ENCODE measurements at regions not wholly inside any gene's neighbourhood (a gene's known extent, or its start where the extent isn't known, plus 50 kb on each side); places are given as distances from the start of the nearest gene placed in this dataset.

DNA sequence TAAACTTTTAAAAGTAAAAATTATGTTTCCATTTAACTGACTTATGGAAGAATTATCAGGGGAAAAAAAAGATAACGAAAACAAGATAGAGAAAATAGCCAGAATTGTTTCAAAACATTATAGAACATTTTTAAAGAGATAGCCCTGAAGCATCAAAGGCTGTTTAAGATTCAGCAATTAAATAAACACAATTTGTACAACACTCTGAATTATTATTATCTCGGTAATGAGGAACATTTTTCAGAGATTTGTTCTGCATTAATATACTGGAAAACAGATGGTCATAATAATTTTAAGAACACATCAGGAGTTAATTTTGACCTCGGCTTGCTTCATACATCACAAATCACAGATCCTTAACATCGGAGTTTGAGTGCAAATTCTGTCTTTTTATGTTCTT is 643.8 kb downstream of the SORCS1 start:
- Histone ChIP-seq H3K27ac (ENCODE audit: low read depth in 1 of 2, low read length in 1 of 2) (no peak overlapping the region), H3K4me3 (no peak overlapping the region), H3K9me3 (ENCODE audit: control insufficient read depth in 4 of 4, insufficient read depth in 3 of 4, low read length in 3 of 4) (no peaks in the 10 kb centered on the region), H3K27me3 (ENCODE audit: control insufficient read depth in 3 of 3, insufficient read depth in 3 of 3, low read length in 2 of 3) (no peaks in the 10 kb centered on the region), H3K4me1 (ENCODE audit: control insufficient read depth in 5 of 5, insufficient read depth in 5 of 5, low read length in 5 of 5) (peaks cover 0 to 7% (median 0%) of the 10 kb centered on the region in 5 donors), H3K36me3 (ENCODE audit: control insufficient read depth in 4 of 4, insufficient read depth in 4 of 4, low read length in 4 of 4) (no peaks in the 10 kb centered on the region), H3K9ac (ENCODE audit: insufficient read depth in 1 of 2, low read length in 2 of 2) (no peak overlapping the region)
- no peak for ATAC-seq (ENCODE audit: insufficient read depth, low FRiP score)
- DNase-seq = no peak
- 78 to 79% methylated on average over 4 of the region's 4 CpGs for WGBS, 2 donors
- TF ChIP-seq, protein P1, sequence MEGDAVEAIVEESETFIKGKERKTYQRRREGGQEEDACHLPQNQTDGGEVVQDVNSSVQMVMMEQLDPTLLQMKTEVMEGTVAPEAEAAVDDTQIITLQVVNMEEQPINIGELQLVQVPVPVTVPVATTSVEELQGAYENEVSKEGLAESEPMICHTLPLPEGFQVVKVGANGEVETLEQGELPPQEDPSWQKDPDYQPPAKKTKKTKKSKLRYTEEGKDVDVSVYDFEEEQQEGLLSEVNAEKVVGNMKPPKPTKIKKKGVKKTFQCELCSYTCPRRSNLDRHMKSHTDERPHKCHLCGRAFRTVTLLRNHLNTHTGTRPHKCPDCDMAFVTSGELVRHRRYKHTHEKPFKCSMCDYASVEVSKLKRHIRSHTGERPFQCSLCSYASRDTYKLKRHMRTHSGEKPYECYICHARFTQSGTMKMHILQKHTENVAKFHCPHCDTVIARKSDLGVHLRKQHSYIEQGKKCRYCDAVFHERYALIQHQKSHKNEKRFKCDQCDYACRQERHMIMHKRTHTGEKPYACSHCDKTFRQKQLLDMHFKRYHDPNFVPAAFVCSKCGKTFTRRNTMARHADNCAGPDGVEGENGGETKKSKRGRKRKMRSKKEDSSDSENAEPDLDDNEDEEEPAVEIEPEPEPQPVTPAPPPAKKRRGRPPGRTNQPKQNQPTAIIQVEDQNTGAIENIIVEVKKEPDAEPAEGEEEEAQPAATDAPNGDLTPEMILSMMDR (IDR thresholded peaks at IDR 0.05; ENCODE audit: control extremely low read depth, extremely low read depth) = no peak

DNA sequence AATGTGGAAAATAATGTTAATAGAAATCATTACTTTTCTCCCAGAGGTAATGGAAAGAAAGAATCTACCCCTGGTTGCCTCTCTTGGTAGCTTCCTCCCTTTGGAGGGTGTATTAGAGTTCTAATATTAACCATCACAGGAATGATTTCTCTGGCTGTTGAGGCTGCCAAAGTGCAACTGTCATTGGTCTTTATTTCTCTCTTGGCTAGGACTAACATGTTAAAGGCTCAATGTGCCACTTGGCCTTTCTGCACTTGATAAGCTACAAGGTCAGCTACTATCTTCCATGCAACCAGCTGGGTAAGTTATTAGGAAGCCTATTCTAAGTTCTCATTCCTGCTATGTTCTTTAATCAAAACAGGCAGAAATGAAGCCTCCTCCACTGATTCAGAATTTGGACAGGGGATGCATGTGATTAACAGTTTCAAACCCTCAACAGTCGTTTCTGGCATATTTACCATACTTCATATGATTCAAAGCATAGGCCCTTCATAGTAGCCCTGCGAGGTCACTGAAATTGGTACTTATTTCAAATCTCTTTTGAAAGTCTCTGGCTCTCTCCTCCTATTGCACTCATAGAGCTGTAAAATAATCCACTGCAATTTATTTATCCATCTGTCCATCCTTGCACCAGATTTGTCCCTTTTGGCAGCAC is 645.0 kb downstream of the SORCS1 start:
- H3K9ac ChIP-seq (ENCODE audit: insufficient read depth in 1 of 2, low read length in 2 of 2) = no peak overlapping the region
- no peak for ATAC-seq (ENCODE audit: insufficient read depth, low FRiP score)
- H3K9me3 ChIP-seq (ENCODE audit: control insufficient read depth in 4 of 4, insufficient read depth in 3 of 4, low read length in 3 of 4) = no peaks in the 10 kb centered on the region
- no peak overlapping the region for H3K4me3 ChIP-seq
- TF ChIP-seq, protein P1 (IDR thresholded peaks at IDR 0.05; ENCODE audit: control extremely low read depth, extremely low read depth) = no peak
- no peak overlapping the region for H3K27ac ChIP-seq (ENCODE audit: low read depth in 1 of 2, low read length in 1 of 2)
- H3K4me1 ChIP-seq (ENCODE audit: control insufficient read depth in 5 of 5, insufficient read depth in 5 of 5, low read length in 5 of 5) = peaks cover 0 to 7% (median 0%) of the 10 kb centered on the region in 5 donors
- WGBS, 2 donors = 56 to 60% methylated on average over 2 of the region's 2 CpGs
- DNase-seq = no peak
- no peaks in the 10 kb centered on the region for H3K27me3 ChIP-seq (ENCODE audit: control insufficient read depth in 3 of 3, insufficient read depth in 3 of 3, low read length in 2 of 3)
- no peaks in the 10 kb centered on the region for H3K36me3 ChIP-seq (ENCODE audit: control insufficient read depth in 4 of 4, insufficient read depth in 4 of 4, low read length in 4 of 4)

DNA sequence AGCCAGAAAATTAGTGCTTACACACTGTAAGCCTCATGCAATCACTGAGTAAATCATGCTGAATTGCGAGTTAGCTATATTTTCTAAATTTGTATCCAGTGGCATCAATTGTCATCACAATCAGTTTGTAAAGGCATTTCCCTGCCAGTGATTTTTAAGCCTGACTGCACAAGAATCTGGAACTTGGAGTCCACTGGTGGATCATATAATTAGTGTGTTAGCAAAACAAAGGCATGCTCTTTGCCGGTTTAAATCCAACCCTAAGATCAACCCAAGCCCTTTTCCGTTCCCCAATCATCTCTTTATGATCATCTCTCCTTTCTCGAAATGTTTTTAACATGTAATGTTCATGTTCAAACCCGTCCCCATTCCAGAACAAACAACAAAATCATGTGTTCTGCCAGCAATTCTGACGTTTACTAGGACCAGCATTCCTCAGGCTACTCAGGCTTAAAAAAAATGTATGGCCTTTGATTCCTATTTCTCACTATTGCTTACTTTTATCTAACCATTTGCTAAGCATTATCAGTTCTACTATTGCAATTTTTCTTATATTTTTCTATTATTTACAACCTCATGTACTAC is 649.2 kb downstream of the SORCS1 start:
- ATAC-seq (ENCODE audit: insufficient read depth, low FRiP score) (no peak), DNase-seq (no peak)
- 64 to 79% methylated on average over 6 of the region's 6 CpGs for WGBS, 2 donors
- no peak overlapping the region for H3K9ac ChIP-seq (ENCODE audit: insufficient read depth in 1 of 2, low read length in 2 of 2)
- H3K4me1 ChIP-seq (ENCODE audit: control insufficient read depth in 5 of 5, insufficient read depth in 5 of 5, low read length in 5 of 5) = peaks cover 0 to 10% (median 0%) of the 10 kb centered on the region in 5 donors
- TF ChIP-seq, protein P1 (IDR thresholded peaks at IDR 0.05; ENCODE audit: control extremely low read depth, extremely low read depth) = no peak
- no peak overlapping the region for H3K4me3 ChIP-seq
- H3K36me3 ChIP-seq (ENCODE audit: control insufficient read depth in 4 of 4, insufficient read depth in 4 of 4, low read length in 4 of 4) = no peaks in the 10 kb centered on the region
- no peak overlapping the region for H3K27ac ChIP-seq (ENCODE audit: low read depth in 1 of 2, low read length in 1 of 2)
- H3K9me3 ChIP-seq (ENCODE audit: control insufficient read depth in 4 of 4, insufficient read depth in 3 of 4, low read length in 3 of 4) = no peaks in the 10 kb centered on the region
- peaks cover 0 to 3% (median 0%) of the 10 kb centered on the region in 3 donors for H3K27me3 ChIP-seq (ENCODE audit: control insufficient read depth in 3 of 3, insufficient read depth in 3 of 3, low read length in 2 of 3)

All from lung (tissue), 11 donors.